ENCODE measurements at regions not wholly inside any gene's neighbourhood (a gene's known extent, or its start where the extent isn't known, plus 50 kb on each side); places are given as distances from the start of the nearest gene placed in this dataset.
"Not testable (repeated sequence)": the region's sequence is repeated elsewhere in the genome, so short reads cannot be mapped to it uniquely, and the experiment has no call there.

- DNase-seq (ENCODE audit: low spot score): no peak
- TF ChIP-seq CTCF (IDR thresholded peaks at IDR 0.05; ENCODE audit: extremely low read depth, missing control alignments): no peak
Measured at GRCh38 chr5:92641031-92641962, 939.7 kb downstream of the NR2F1-AS1 start.

- DNase-seq (ENCODE audit: low spot score): no peak
- TF ChIP-seq CTCF (IDR thresholded peaks at IDR 0.05; ENCODE audit: extremely low read depth, missing control alignments): no peak
Measured at GRCh38 chr5:92640340-92640739, 940.7 kb downstream of the NR2F1-AS1 start.

- TF ChIP-seq CTCF (IDR thresholded peaks at IDR 0.05; ENCODE audit: extremely low read depth, missing control alignments): no peak
- DNase-seq (ENCODE audit: low spot score): no peak
Measured at GRCh38 chr5:92637960-92638359, 943.1 kb downstream of the NR2F1-AS1 start.

- no peak for TF ChIP-seq CTCF (IDR thresholded peaks at IDR 0.05; ENCODE audit: extremely low read depth, missing control alignments)
- no peak for DNase-seq (ENCODE audit: low spot score)
Measured at GRCh38 chr5:92637247-92637646, 943.8 kb downstream of the NR2F1-AS1 start.

- no peak for TF ChIP-seq CTCF (IDR thresholded peaks at IDR 0.05; ENCODE audit: extremely low read depth, missing control alignments)
Measured at GRCh38 chr5:92635001-92635461, 946.0 kb downstream of the NR2F1-AS1 start.

GRCh38 chr5:92633875-92634487, 947.0 kb downstream of the NR2F1-AS1 start:
- no peak for TF ChIP-seq CTCF (IDR thresholded peaks at IDR 0.05; ENCODE audit: extremely low read depth, missing control alignments)
- DNase-seq (ENCODE audit: low spot score): no peak

More at GRCh38 chr5:92635001-92635461, 946.0 kb downstream of the NR2F1-AS1 start:
- no peak for DNase-seq (ENCODE audit: low spot score)

GRCh38 chr5:92633176-92633575, 947.8 kb downstream of the NR2F1-AS1 start:
- TF ChIP-seq CTCF (IDR thresholded peaks at IDR 0.05; ENCODE audit: extremely low read depth, missing control alignments): no peak
- DNase-seq (ENCODE audit: low spot score): no peak

GRCh38 chr5:92631237-92631701, 949.8 kb downstream of the NR2F1-AS1 start:
- not testable (repeated sequence) for DNase-seq (ENCODE audit: low spot score)

Data from GM20000 (cell line).